ENCODE measurements at regions not wholly inside any gene's neighbourhood (a gene's known extent, or its start where the extent isn't known, plus 50 kb on each side); places are given as distances from the start of the nearest gene placed in this dataset.
A peak's percentile ranks its signal among the peaks of the same experiment; 100 is the strongest.

- Histone ChIP-seq H3K27me3 (ENCODE audit: insufficient read depth, poor library complexity, severe bottlenecking) (no peaks in the 10 kb centered on the region), H3K9me3 (ENCODE audit: severe bottlenecking) (no peaks in the 10 kb centered on the region), H3K36me3 (ENCODE audit: low read depth) (no peaks in the 10 kb centered on the region), H3K4me1 (ENCODE audit: insufficient read depth, poor library complexity, severe bottlenecking) (peaks cover 14% of the 10 kb centered on the region), H3K4me3 (ENCODE audit: severe bottlenecking) (no peak overlapping the region), H3K27ac (ENCODE audit: poor library complexity, severe bottlenecking) (peak overlapping the region; percentile 50)
- ATAC-seq (ENCODE audit: low read depth) (peak; percentile 98), DNase-seq (ENCODE audit: low spot score) (peak; percentile 91)
- TF ChIP-seq, protein P1, sequence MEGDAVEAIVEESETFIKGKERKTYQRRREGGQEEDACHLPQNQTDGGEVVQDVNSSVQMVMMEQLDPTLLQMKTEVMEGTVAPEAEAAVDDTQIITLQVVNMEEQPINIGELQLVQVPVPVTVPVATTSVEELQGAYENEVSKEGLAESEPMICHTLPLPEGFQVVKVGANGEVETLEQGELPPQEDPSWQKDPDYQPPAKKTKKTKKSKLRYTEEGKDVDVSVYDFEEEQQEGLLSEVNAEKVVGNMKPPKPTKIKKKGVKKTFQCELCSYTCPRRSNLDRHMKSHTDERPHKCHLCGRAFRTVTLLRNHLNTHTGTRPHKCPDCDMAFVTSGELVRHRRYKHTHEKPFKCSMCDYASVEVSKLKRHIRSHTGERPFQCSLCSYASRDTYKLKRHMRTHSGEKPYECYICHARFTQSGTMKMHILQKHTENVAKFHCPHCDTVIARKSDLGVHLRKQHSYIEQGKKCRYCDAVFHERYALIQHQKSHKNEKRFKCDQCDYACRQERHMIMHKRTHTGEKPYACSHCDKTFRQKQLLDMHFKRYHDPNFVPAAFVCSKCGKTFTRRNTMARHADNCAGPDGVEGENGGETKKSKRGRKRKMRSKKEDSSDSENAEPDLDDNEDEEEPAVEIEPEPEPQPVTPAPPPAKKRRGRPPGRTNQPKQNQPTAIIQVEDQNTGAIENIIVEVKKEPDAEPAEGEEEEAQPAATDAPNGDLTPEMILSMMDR (IDR thresholded peaks at IDR 0.05; ENCODE audit: poor library complexity, severe bottlenecking), result no peak
These were observed 489.3 kb downstream of the RWDD3 start for GRCh38 chr1:95723346-95723745.

DNA sequence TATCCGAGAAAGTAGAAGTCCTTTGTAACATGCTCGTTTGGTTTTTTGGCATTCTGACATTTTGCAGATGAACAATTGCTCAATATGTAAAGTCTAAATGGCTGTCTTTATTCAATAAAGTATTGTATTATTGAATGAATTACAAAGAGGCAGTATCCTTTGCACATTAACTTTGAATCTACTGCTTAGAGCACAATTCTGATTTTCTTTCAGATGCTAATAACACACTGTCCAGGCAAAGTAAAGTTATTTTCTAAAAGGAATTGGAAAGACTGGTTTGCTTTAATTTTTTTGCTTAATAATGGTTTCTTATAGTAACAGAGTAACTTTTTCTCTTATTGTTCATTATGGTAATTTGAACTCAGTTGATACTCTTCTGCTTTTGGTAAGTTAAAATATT lies 494.8 kb downstream of the RWDD3 start:
- ATAC-seq (ENCODE audit: low read depth) (no peak), DNase-seq (ENCODE audit: low spot score) (no peak)

GRCh38 chr1:95730986-95731385 lies 497.0 kb downstream of the RWDD3 start:
- Histone ChIP-seq H3K27me3 (ENCODE audit: insufficient read depth, poor library complexity, severe bottlenecking) (no peaks in the 10 kb centered on the region), H3K4me3 (ENCODE audit: severe bottlenecking) (no peak overlapping the region), H3K4me1 (ENCODE audit: insufficient read depth, poor library complexity, severe bottlenecking) (peaks cover 17% of the 10 kb centered on the region), H3K36me3 (ENCODE audit: low read depth) (no peaks in the 10 kb centered on the region), H3K27ac (ENCODE audit: poor library complexity, severe bottlenecking) (peak overlapping the region; percentile 76), H3K9me3 (ENCODE audit: severe bottlenecking) (no peaks in the 10 kb centered on the region)
- DNase-seq (ENCODE audit: low spot score) (peak; percentile 67), ATAC-seq (ENCODE audit: low read depth) (peak; percentile 99)
- TF ChIP-seq, protein P1 (IDR thresholded peaks at IDR 0.05; ENCODE audit: poor library complexity, severe bottlenecking), result no peak

More for the DNA sequence above, 494.8 kb downstream of the RWDD3 start:
- H3K4me3 ChIP-seq (ENCODE audit: severe bottlenecking), result no peak overlapping the region
- no peaks in the 10 kb centered on the region for H3K36me3 ChIP-seq (ENCODE audit: low read depth)
- no peaks in the 10 kb centered on the region for H3K9me3 ChIP-seq (ENCODE audit: severe bottlenecking)
- TF ChIP-seq, protein P1 (IDR thresholded peaks at IDR 0.05; ENCODE audit: poor library complexity, severe bottlenecking), result no peak
- H3K27ac ChIP-seq (ENCODE audit: poor library complexity, severe bottlenecking), result no peak overlapping the region
- peaks cover 21% of the 10 kb centered on the region for H3K4me1 ChIP-seq (ENCODE audit: insufficient read depth, poor library complexity, severe bottlenecking)
- no peaks in the 10 kb centered on the region for H3K27me3 ChIP-seq (ENCODE audit: insufficient read depth, poor library complexity, severe bottlenecking)

GRCh38 chr1:95731466-95731865 lies 497.5 kb downstream of the RWDD3 start:
- TF ChIP-seq, protein P1 (IDR thresholded peaks at IDR 0.05; ENCODE audit: poor library complexity, severe bottlenecking), result no peak
- ATAC-seq (ENCODE audit: low read depth) (peak; percentile 54), DNase-seq (ENCODE audit: low spot score) (no peak)
- H3K27ac ChIP-seq (ENCODE audit: poor library complexity, severe bottlenecking), result peak overlapping the region; percentile 76
- no peak overlapping the region for H3K4me3 ChIP-seq (ENCODE audit: severe bottlenecking)
- H3K27me3 ChIP-seq (ENCODE audit: insufficient read depth, poor library complexity, severe bottlenecking), result no peaks in the 10 kb centered on the region
- no peaks in the 10 kb centered on the region for H3K9me3 ChIP-seq (ENCODE audit: severe bottlenecking)
- H3K36me3 ChIP-seq (ENCODE audit: low read depth), result no peaks in the 10 kb centered on the region
- H3K4me1 ChIP-seq (ENCODE audit: insufficient read depth, poor library complexity, severe bottlenecking), result peaks cover 17% of the 10 kb centered on the region

DNA sequence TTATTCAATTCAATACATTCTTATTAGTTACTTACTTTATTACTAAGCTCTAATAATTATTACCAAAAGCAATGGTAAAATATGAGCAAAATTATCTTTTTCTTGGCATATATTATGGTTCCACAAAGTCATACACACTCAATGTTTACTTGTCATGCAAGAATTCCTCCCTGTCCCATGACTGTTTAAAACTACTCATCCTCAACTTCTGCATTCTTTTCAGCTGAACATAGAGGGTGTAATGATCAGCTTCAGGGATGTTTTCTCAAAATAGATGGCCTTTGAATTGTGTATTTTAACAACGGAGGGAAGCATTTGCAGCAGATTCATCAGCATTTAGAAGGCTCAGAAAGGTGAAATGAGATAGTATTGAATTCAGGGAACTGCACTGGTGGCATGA lies 499.0 kb downstream of the RWDD3 start:
- H3K4me1 ChIP-seq (ENCODE audit: insufficient read depth, poor library complexity, severe bottlenecking), result peaks cover 17% of the 10 kb centered on the region
- H3K27ac ChIP-seq (ENCODE audit: poor library complexity, severe bottlenecking), result no peak overlapping the region
- no peaks in the 10 kb centered on the region for H3K27me3 ChIP-seq (ENCODE audit: insufficient read depth, poor library complexity, severe bottlenecking)
- no peak for DNase-seq (ENCODE audit: low spot score)
- ATAC-seq (ENCODE audit: low read depth), result no peak
- TF ChIP-seq, protein P1 (IDR thresholded peaks at IDR 0.05; ENCODE audit: poor library complexity, severe bottlenecking), result no peak
- no peak overlapping the region for H3K4me3 ChIP-seq (ENCODE audit: severe bottlenecking)
- no peaks in the 10 kb centered on the region for H3K9me3 ChIP-seq (ENCODE audit: severe bottlenecking)
- no peaks in the 10 kb centered on the region for H3K36me3 ChIP-seq (ENCODE audit: low read depth)
